Breast epithelium (tissue), 4 donors: ENCODE measurements at regions not wholly inside any gene's neighbourhood (a gene's known extent, or its start where the extent isn't known, plus 50 kb on each side); places are given as distances from the start of the nearest gene placed in this dataset.

Experiments
- DNase-seq, 2 donors: peaks; one replicate each; pipeline ENCODE4 v3.0.0-alpha.2; 2019; ENCODE audit warnings: low spot score in 2 of 2
- H3K27ac ChIP-seq, 2 donors: fragments of 200-600 bp; sonication (generic) in 1 of 2; one replicate each; pipeline ENCODE4 v1.5.1; 2016 to 2019; ENCODE audit warnings: mild to moderate bottlenecking in 1 of 2
- H3K27me3 ChIP-seq, 2 donors: fragments of 200-600 bp; sonication (generic) in 1 of 2; one replicate each; pipeline versions ENCODE4 v1.5.1 to v1.6.0; 2017 to 2019; ENCODE audit warnings: control low read depth in 1 of 2, mild to moderate bottlenecking in 1 of 2
- H3K36me3 ChIP-seq: fragments of 200-600 bp; one replicate; pipeline ENCODE4 v1.5.1; 2019
- H3K4me1 ChIP-seq, 2 donors: fragments of 200-600 bp; sonication (generic); one replicate each; pipeline ENCODE4 v1.5.1; 2016 to 2019; ENCODE audit warnings: control low read depth in 1 of 2
- H3K4me3 ChIP-seq, 3 donors: fragments of 200-600 bp; sonication (generic); 1 replicate in 2 of 3; 2 replicates in 1 of 3; pipeline ENCODE4 v1.5.1; 2016 to 2019; ENCODE audit warnings: mild to moderate bottlenecking in 3 of 3, moderate library complexity in 2 of 3
- H3K9me3 ChIP-seq, 2 donors: fragments of 200-600 bp; sonication (generic) in 1 of 2; one replicate each; pipeline ENCODE4 v1.5.1; 2016 to 2019; ENCODE audit warnings: control low read depth in 1 of 2
- CTCF ChIP-seq, 3 donors: fragments of 450-650 bp; IDR thresholded peaks; one replicate each; pipeline ENCODE4 v1.5.1; 2016 to 2017; ENCODE audit warnings: antibody characterized with exemption in 3 of 3, mild to moderate bottlenecking in 3 of 3, moderate library complexity in 3 of 3
- POLR2A ChIP-seq: fragments of 450-650 bp; IDR thresholded peaks from one replicate; pipeline ENCODE4 v1.6.1; 2016; ENCODE audit warnings: antibody characterized with exemption, mild to moderate bottlenecking, moderate library complexity
- POLR2AphosphoS5 ChIP-seq, 3 donors: sonication (generic); formaldehyde crosslinking; IDR thresholded peaks; one replicate each; pipeline ENCODE4 v1.6.1; 2017; ENCODE audit warnings: antibody characterized with exemption in 3 of 3
- intact Hi-C: fragments of 100-400 bp; cut with DNase I; formaldehyde crosslinking; loops from one replicate; pipeline ENCODE4 v1.15.1; 2023; ENCODE audit warnings: low total_unique reads

GRCh38 chr5:168165221-168165914 is 126.1 kb upstream of the WWC1 start:
- no peak for DNase-seq
- peak overlapping the region in 1 of 2 donors; percentile 13 for H3K27ac ChIP-seq
- no peak overlapping the region for H3K4me3 ChIP-seq

GRCh38 chr5:168165977-168166376 is 125.5 kb upstream of the WWC1 start:
- Histone ChIP-seq H3K27ac (no peak overlapping the region), H3K4me1 (peaks cover 3 to 4% of the 10 kb centered on the region in 2 donors), H3K27me3 (no peaks in the 10 kb centered on the region), H3K4me3 (no peak overlapping the region), H3K36me3 (no peaks in the 10 kb centered on the region), H3K9me3 (no peaks in the 10 kb centered on the region)
- no peak for DNase-seq
- intact Hi-C loops, result no loop called here
- TF ChIP-seq CTCF (IDR thresholded peaks at IDR 0.05) (no peak), POLR2AphosphoS5 (IDR thresholded peaks at IDR 0.05) (no peak), POLR2A (no peak)

More at GRCh38 chr5:168165221-168165914, 126.1 kb upstream of the WWC1 start:
- H3K4me1 ChIP-seq, result peaks cover 3 to 4% of the 10 kb centered on the region in 2 donors
- no peaks in the 10 kb centered on the region for H3K9me3 ChIP-seq
- no peaks in the 10 kb centered on the region for H3K36me3 ChIP-seq
- intact Hi-C loops, result no loop called here
- no peak for TF ChIP-seq POLR2AphosphoS5 (IDR thresholded peaks at IDR 0.05)
- no peak for TF ChIP-seq CTCF (IDR thresholded peaks at IDR 0.05)
- no peak for TF ChIP-seq POLR2A
- H3K27me3 ChIP-seq, result no peaks in the 10 kb centered on the region

GRCh38 chr5:168167338-168167737 is 124.1 kb upstream of the WWC1 start:
- Histone ChIP-seq H3K27me3 (no peaks in the 10 kb centered on the region), H3K4me1 (peaks cover 3 to 4% of the 10 kb centered on the region in 2 donors), H3K4me3 (no peak overlapping the region), H3K27ac (no peak overlapping the region), H3K36me3 (no peaks in the 10 kb centered on the region), H3K9me3 (no peaks in the 10 kb centered on the region)
- TF ChIP-seq CTCF (IDR thresholded peaks at IDR 0.05), result no peak
- TF ChIP-seq POLR2A, result no peak
- TF ChIP-seq POLR2AphosphoS5 (IDR thresholded peaks at IDR 0.05), result no peak
- intact Hi-C loops, result no loop called here
- DNase-seq, result no peak

GRCh38 chr5:168168978-168169698 is 122.3 kb upstream of the WWC1 start:
- Histone ChIP-seq H3K27ac (no peak overlapping the region), H3K4me3 (no peak overlapping the region), H3K27me3 (no peaks in the 10 kb centered on the region), H3K9me3 (no peaks in the 10 kb centered on the region), H3K36me3 (no peaks in the 10 kb centered on the region), H3K4me1 (peaks cover 3 to 4% of the 10 kb centered on the region in 2 donors)
- TF ChIP-seq CTCF (IDR thresholded peaks at IDR 0.05) (no peak), POLR2AphosphoS5 (IDR thresholded peaks at IDR 0.05) (no peak), POLR2A (no peak)
- intact Hi-C loops, result no loop called here
- DNase-seq, result no peak

- Histone ChIP-seq H3K27ac (no peak overlapping the region), H3K36me3 (no peaks in the 10 kb centered on the region), H3K27me3 (no peaks in the 10 kb centered on the region), H3K9me3 (no peaks in the 10 kb centered on the region), H3K4me1 (peaks cover 3 to 4% of the 10 kb centered on the region in 2 donors), H3K4me3 (no peak overlapping the region)
- TF ChIP-seq POLR2AphosphoS5 (IDR thresholded peaks at IDR 0.05) (no peak), POLR2A (no peak), CTCF (IDR thresholded peaks at IDR 0.05) (no peak)
- no peak for DNase-seq
- intact Hi-C loops, result loop anchor here (5.0 kb wide), 1 partner anchor 447 kb away; no protein-coding TSS in a partner anchor
Measured at GRCh38 chr5:168169791-168170190, 121.7 kb upstream of the WWC1 start.
